ENCODE measurements at regions not wholly inside any gene's neighbourhood (a gene's known extent, or its start where the extent isn't known, plus 50 kb on each side); places are given as distances from the start of the nearest gene placed in this dataset.
A peak's percentile ranks its signal among the peaks of the same experiment; 100 is the strongest.

GRCh38 chr4:108382751-108383150, 214.0 kb upstream of the LEF1 start:
- Histone ChIP-seq H3K9ac (ENCODE audit: low read depth in 2 of 2, low read length in 2 of 2) (no peak overlapping the region), H3K36me3 (no peaks in the 10 kb centered on the region), H3K27ac (no peak overlapping the region), H3K27me3 (peaks cover 5% of the 10 kb centered on the region), H3K9me3 (no peaks in the 10 kb centered on the region), H3K4me1 (no peaks in the 10 kb centered on the region), H3K4me3 (no peak overlapping the region)
- intact Hi-C loops (cut with DNase I), result no loop called here
- no peak for DNase-seq
- TF ChIP-seq CTCF (IDR thresholded peaks at IDR 0.05), result no peak

- intact Hi-C loops (cut with DNase I), result no loop called here
- no peaks in the 10 kb centered on the region for H3K36me3 ChIP-seq
- no peak for DNase-seq
Measured at GRCh38 chr4:108378164-108378563, 209.4 kb upstream of the LEF1 start.

GRCh38 chr4:108377021-108377420, 208.3 kb upstream of the LEF1 start:
- intact Hi-C loops (cut with DNase I), result no loop called here
- H3K27me3 ChIP-seq, result no peaks in the 10 kb centered on the region
- H3K9ac ChIP-seq (ENCODE audit: low read depth in 2 of 2, low read length in 2 of 2), result no peak overlapping the region
- no peak for TF ChIP-seq CTCF (IDR thresholded peaks at IDR 0.05)
- no peaks in the 10 kb centered on the region for H3K4me1 ChIP-seq
- H3K9me3 ChIP-seq, result no peaks in the 10 kb centered on the region
- DNase-seq, result no peak
- no peak overlapping the region for H3K4me3 ChIP-seq
- no peak overlapping the region for H3K27ac ChIP-seq
- no peaks in the 10 kb centered on the region for H3K36me3 ChIP-seq

More at GRCh38 chr4:108378164-108378563, 209.4 kb upstream of the LEF1 start:
- H3K27ac ChIP-seq, result no peak overlapping the region
- H3K9ac ChIP-seq (ENCODE audit: low read depth in 2 of 2, low read length in 2 of 2), result peak overlapping the region in 1 of 2 donors; percentile 20
- H3K9me3 ChIP-seq, result no peaks in the 10 kb centered on the region
- no peak overlapping the region for H3K4me3 ChIP-seq
- TF ChIP-seq CTCF (IDR thresholded peaks at IDR 0.05), result no peak
- no peaks in the 10 kb centered on the region for H3K4me1 ChIP-seq
- H3K27me3 ChIP-seq, result no peaks in the 10 kb centered on the region

GRCh38 chr4:108375434-108375833, 206.7 kb upstream of the LEF1 start:
- Histone ChIP-seq H3K9ac (ENCODE audit: low read depth in 2 of 2, low read length in 2 of 2) (no peak overlapping the region), H3K27ac (no peak overlapping the region), H3K27me3 (no peaks in the 10 kb centered on the region), H3K4me3 (no peak overlapping the region), H3K36me3 (no peaks in the 10 kb centered on the region), H3K9me3 (no peaks in the 10 kb centered on the region), H3K4me1 (no peaks in the 10 kb centered on the region)
- no peak for TF ChIP-seq CTCF (IDR thresholded peaks at IDR 0.05)
- intact Hi-C loops (cut with DNase I), result no loop called here
- no peak for DNase-seq

GRCh38 chr4:108372681-108373080, 203.9 kb upstream of the LEF1 start:
- no peak for DNase-seq

More at GRCh38 chr4:108372681-108373080, 203.9 kb upstream of the LEF1 start:
- Histone ChIP-seq H3K4me1 (no peaks in the 10 kb centered on the region), H3K4me3 (no peak overlapping the region), H3K9me3 (no peaks in the 10 kb centered on the region), H3K36me3 (no peaks in the 10 kb centered on the region), H3K27me3 (no peaks in the 10 kb centered on the region), H3K9ac (ENCODE audit: low read depth in 2 of 2, low read length in 2 of 2) (no peak overlapping the region), H3K27ac (no peak overlapping the region)
- no peak for TF ChIP-seq CTCF (IDR thresholded peaks at IDR 0.05)
- intact Hi-C loops (cut with DNase I), result no loop called here

Data from colonic mucosa (tissue), 4 donors.